HepG2 (cell line): ENCODE measurements at regions not wholly inside any gene's neighbourhood (a gene's known extent, or its start where the extent isn't known, plus 50 kb on each side); places are given as distances from the start of the nearest gene placed in this dataset.

Source experiments
- ATAC-seq: fragments of 200-7000 bp; cut with Tn5 transposase; 3 replicates; pipeline ENCODE4 v1.9.1; 2020; ENCODE audit warnings: mild to moderate bottlenecking, moderate library complexity
- BruUV-seq: library from RNA; stranded (reverse); fragments of 400-500 nt; replicated peaks from 2 replicates; lab custom pipeline; 2021; lab: Mats Ljungman, UMichigan
- CTCF ChIA-PET: fragments of 300-600 bp; formaldehyde crosslinking; extraction: SDS; loops from one replicate; lab custom pipeline; 2021; ENCODE audit warnings: low total read pairs, inconsistent platforms, low intra/inter-chr PET ratio; lab: Yijun Ruan, JAX
- POLR2A ChIA-PET: fragments of 350-600 bp; sonication (Branson Sonifier 250); formaldehyde crosslinking; loops from one replicate; lab custom pipeline; 2020; ENCODE audit warnings: antibody characterized with exemption, inconsistent platforms; lab: Yijun Ruan, JAX
- DNase-seq: peaks from one replicate; pipeline ENCODE4 v3.0.0-alpha.2; 2015; ENCODE audit warnings: low spot score
- FAIRE-seq: peaks from 3 replicates; lab custom pipeline; 2011; peaks lifted over from hg19 to GRCh38; lab: Jason Lieb, UNC
- H2AFZ ChIP-seq: one replicate; pipeline ENCODE4 v1.6.1; 2011; ENCODE audit warnings: low read length, inconsistent platforms
- H3K27ac ChIP-seq: fragments of 300-600 bp; 3 replicates; pipeline ENCODE4 v1.8.0; 2011; ENCODE audit warnings: mixed run types, mild to moderate bottlenecking, mixed read lengths, low read length, inconsistent platforms; ENCODE audit not compliant: insufficient read depth; ENCODE audit errors: extremely low read length
- H3K27me3 ChIP-seq, 2 experiments: fragments of 200-600 bp in 1 of 2; 2 replicates in 1 of 2; 3 replicates in 1 of 2; pipeline versions ENCODE4 v1.6.0 to v1.8.0; 2011; ENCODE audit warnings: low read length in 2 of 2, mild to moderate bottlenecking in 2 of 2, moderate library complexity in 2 of 2, inconsistent platforms in 1 of 2; ENCODE audit not compliant: insufficient read depth in 2 of 2, control insufficient read depth in 1 of 2
- H3K36me3 ChIP-seq, 2 experiments: fragments of 200-600 bp in 1 of 2; replicated peaks in 1 of 2; 2 replicates in 1 of 2; 3 replicates in 1 of 2; pipeline versions ENCODE4 v1.5.1 to v1.8.0; 2011; ENCODE audit warnings: low read length in 2 of 2, inconsistent platforms in 1 of 2; ENCODE audit not compliant: insufficient read depth in 2 of 2, control insufficient read depth in 1 of 2
- H3K4me1 ChIP-seq: 2 replicates; pipeline ENCODE4 v1.5.1; 2012; ENCODE audit warnings: low read length, inconsistent platforms; ENCODE audit not compliant: insufficient read depth
- H3K4me2 ChIP-seq: 2 replicates; pipeline ENCODE4 v1.6.0; 2011; ENCODE audit warnings: low read depth, low read length, inconsistent platforms
- H3K4me3 ChIP-seq, 3 experiments: fragments of 200-600 bp in 1 of 3; sonication (generic), shearing (Covaris generic) in 1 of 3; replicated peaks in 1 of 3; 2 replicates each; pipeline ENCODE4 v1.5.1; 2011 to 2016; ENCODE audit warnings: low read length in 3 of 3, inconsistent platforms in 2 of 3, low read depth in 2 of 3, mild to moderate bottlenecking in 2 of 3, control low read depth in 1 of 3, mixed read lengths in 1 of 3; ENCODE audit not compliant: insufficient read depth in 1 of 3
- H3K79me2 ChIP-seq: one replicate; pipeline ENCODE4 v1.6.1; 2011; ENCODE audit warnings: low read length, inconsistent platforms; ENCODE audit not compliant: insufficient read depth
- H3K9ac ChIP-seq: 2 replicates; pipeline ENCODE4 v1.6.0; 2011; ENCODE audit warnings: mild to moderate bottlenecking, low read depth, low read length, inconsistent platforms; ENCODE audit not compliant: insufficient read depth
- H3K9me3 ChIP-seq: 2 replicates; pipeline ENCODE4 v1.5.1; 2012; ENCODE audit warnings: mild to moderate bottlenecking, low read length
- H4K20me1 ChIP-seq: 2 replicates; pipeline ENCODE4 v1.6.0; 2011; ENCODE audit warnings: inconsistent platforms, mild to moderate bottlenecking, low read length, moderate library complexity; ENCODE audit not compliant: insufficient read depth
- HCFC1 ChIP-seq: fragments of 150-350 bp; IDR thresholded peaks from 2 replicates; pipeline ENCODE4 v1.6.1; 2014; ENCODE audit warnings: low read depth, low read length
- MAFF ChIP-seq: IDR thresholded peaks from 2 replicates; pipeline ENCODE4 v1.6.1; 2011; ENCODE audit warnings: low read depth, low read length, improper control_type of control experiment
- MAFK ChIP-seq, 2 experiments: IDR thresholded peaks in 1 of 2; conservative IDR thresholded peaks in 1 of 2; 2 replicates each; pipeline ENCODE4 v1.6.1; 2011; ENCODE audit warnings: improper control_type of control experiment in 2 of 2, low read length in 2 of 2
- NFYB ChIP-seq: sonication (generic); formaldehyde crosslinking; IDR thresholded peaks from 2 replicates; pipeline ENCODE4 v1.4.0; 2020; ENCODE audit warnings: missing genetic modification reagents
- PRPF4 ChIP-seq: fragments of 200-400 bp; formaldehyde crosslinking; IDR thresholded peaks from 2 replicates; pipeline ENCODE4 v1.6.1; 2016; ENCODE audit warnings: low read length, low read depth; ENCODE audit not compliant: poor library complexity, severe bottlenecking
- UBTF ChIP-seq: sonication (generic); formaldehyde crosslinking; IDR thresholded peaks from 2 replicates; pipeline ENCODE4 v1.4.0; 2020; ENCODE audit warnings: mild to moderate bottlenecking, missing genetic modification reagents
- ZBTB3 ChIP-seq: sonication (generic); formaldehyde crosslinking; IDR thresholded peaks from 2 replicates; pipeline ENCODE4 v1.4.0; 2020; ENCODE audit warnings: low read depth, mild to moderate bottlenecking, moderate library complexity, missing genetic modification reagents, borderline replicate concordance
- ZBTB7B ChIP-seq: sonication (generic); formaldehyde crosslinking; IDR thresholded peaks from 2 replicates; pipeline ENCODE4 v1.4.0; 2020; ENCODE audit warnings: missing genetic modification reagents
- ZMYM3 ChIP-seq: sonication (generic); formaldehyde crosslinking; IDR thresholded peaks from 2 replicates; pipeline ENCODE4 v1.5.1; 2020; ENCODE audit warnings: mild to moderate bottlenecking, missing genetic modification reagents
- ZNF121 ChIP-seq: sonication (generic); formaldehyde crosslinking; IDR thresholded peaks from 2 replicates; pipeline ENCODE4 v1.5.0; 2020; ENCODE audit warnings: mild to moderate bottlenecking, missing genetic modification reagents
- ZNF496 ChIP-seq: sonication (generic); formaldehyde crosslinking; IDR thresholded peaks from 2 replicates; pipeline ENCODE4 v1.8.1; 2023; ENCODE audit warnings: mild to moderate bottlenecking, moderate library complexity, missing genetic modification reagents; ENCODE audit not compliant: insufficient replicate concordance
- ZNF672 ChIP-seq: sonication (generic); formaldehyde crosslinking; IDR thresholded peaks from 2 replicates; pipeline ENCODE4 v1.8.1; 2022; ENCODE audit warnings: missing genetic modification reagents
- ZSCAN29 ChIP-seq: sonication (generic); formaldehyde crosslinking; conservative IDR thresholded peaks from 2 replicates; pipeline ENCODE4 v1.4.0; 2020; ENCODE audit warnings: mild to moderate bottlenecking, missing genetic modification reagents
- WGBS: methylation state at CpG from one replicate; pipeline ENCODE4 v1.1.6; 2017; ENCODE audit warnings: low lambda C conversion rate; 5-methylcytosine and 5-hydroxymethylcytosine counted together
- in situ Hi-C: cut with HindIII; loops from 2 replicates; pipeline ENCODE4 v1.10.0; 2017; ENCODE audit warnings: low pct_unique_long_range_greater_than_20kb; ENCODE audit not compliant: extremely low pct_ligation_motif_present
- intact Hi-C: fragments of 100-400 bp; cut with micrococcal nuclease; formaldehyde crosslinking; loops from one replicate; pipeline ENCODE4 v1.10.0; 2022; ENCODE audit not compliant: unreplicated experiment
- TF ChIP-seq, protein P1 (sequence below): sonication (generic); formaldehyde crosslinking; IDR thresholded peaks from 2 replicates; pipeline ENCODE4 v1.5.0; 2020; ENCODE audit warnings: missing genetic modification reagents
- TF ChIP-seq, protein P2 (sequence below): sonication (generic); formaldehyde crosslinking; IDR thresholded peaks from 2 replicates; pipeline ENCODE4 v1.4.0; 2020; ENCODE audit warnings: missing genetic modification reagents

- H3K4me1 ChIP-seq = no peaks in the 10 kb centered on the region
- H3K36me3 ChIP-seq = no peaks in the 10 kb centered on the region
- intact Hi-C loops (no loop called here), in situ Hi-C loops (no loop called here)
- no peaks in the 10 kb centered on the region for H3K9me3 ChIP-seq
- CTCF ChIA-PET = no interaction called here
- WGBS = 31% methylated on average over 5 of the region's 5 CpGs
- DNase-seq (no peak), FAIRE-seq (no peak), ATAC-seq (no peak)
- no peak overlapping the region for H2AFZ ChIP-seq
- H4K20me1 ChIP-seq = no peaks in the 10 kb centered on the region
- H3K27me3 ChIP-seq = no peaks in the 10 kb centered on the region
- H3K79me2 ChIP-seq = no peaks in the 10 kb centered on the region
- BruUV-seq = no TSS peak
- no peak overlapping the region for H3K9ac ChIP-seq
- POLR2A ChIA-PET = no interaction called here
- TF ChIP-seq UBTF (CRISPR knock-in tag) (no peak), MAFK (conservative IDR thresholded peaks at IDR 0.05 in 1 of 2, IDR thresholded peaks at IDR 0.05 in 1 of 2; ENCODE audit: low read length in 2 of 2) (peak; percentile 79 to 82), MAFF (peak; percentile 78), ZBTB7B (CRISPR knock-in tag) (no peak)
- H3K27ac ChIP-seq = no peak overlapping the region
- H3K4me2 ChIP-seq = no peak overlapping the region
- no peak overlapping the region for H3K4me3 ChIP-seq
These were observed 383.3 kb upstream of the ATP11B start for GRCh38 chr3:182410051-182410450.

DNA sequence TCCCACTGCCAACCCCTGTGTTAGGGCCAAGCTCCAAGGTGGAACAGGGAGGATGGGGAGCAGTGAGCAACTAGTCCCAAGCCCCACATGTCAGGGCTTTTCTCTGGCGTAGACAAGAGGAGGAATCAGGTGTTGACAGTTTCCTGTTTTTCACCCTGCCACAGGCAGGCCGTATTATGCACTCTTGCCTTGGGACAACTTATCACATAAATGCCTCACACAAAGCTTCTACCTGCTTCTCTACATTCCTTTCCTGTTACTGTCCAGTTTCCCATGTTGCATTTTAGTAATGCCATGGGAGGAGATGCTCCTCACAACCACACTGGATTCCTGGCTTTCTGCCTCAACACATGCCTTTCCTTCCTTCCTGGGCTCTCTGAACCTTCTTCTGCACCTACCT, 381.2 kb upstream of the ATP11B start:
- WGBS = 14% methylated on average over 2 of the region's 2 CpGs
- Histone ChIP-seq H3K4me1 (no peaks in the 10 kb centered on the region), H2AFZ (no peak overlapping the region), H3K4me2 (no peak overlapping the region), H3K9me3 (no peaks in the 10 kb centered on the region), H3K36me3 (no peaks in the 10 kb centered on the region), H4K20me1 (no peaks in the 10 kb centered on the region), H3K4me3 (no peak overlapping the region), H3K9ac (no peak overlapping the region), H3K79me2 (no peaks in the 10 kb centered on the region), H3K27me3 (no peaks in the 10 kb centered on the region), H3K27ac (no peak overlapping the region)
- TF ChIP-seq ZNF496 (CRISPR knock-in tag) (no peak), ZSCAN29 (CRISPR knock-in tag) (no peak), ZBTB3 (CRISPR knock-in tag) (no peak), ZNF121 (CRISPR knock-in tag) (no peak), ZMYM3 (no peak), NFYB (CRISPR knock-in tag) (no peak), HCFC1 (no peak), PRPF4 (no peak), ZNF672 (CRISPR knock-in tag) (no peak)
- TF ChIP-seq, protein P1, sequence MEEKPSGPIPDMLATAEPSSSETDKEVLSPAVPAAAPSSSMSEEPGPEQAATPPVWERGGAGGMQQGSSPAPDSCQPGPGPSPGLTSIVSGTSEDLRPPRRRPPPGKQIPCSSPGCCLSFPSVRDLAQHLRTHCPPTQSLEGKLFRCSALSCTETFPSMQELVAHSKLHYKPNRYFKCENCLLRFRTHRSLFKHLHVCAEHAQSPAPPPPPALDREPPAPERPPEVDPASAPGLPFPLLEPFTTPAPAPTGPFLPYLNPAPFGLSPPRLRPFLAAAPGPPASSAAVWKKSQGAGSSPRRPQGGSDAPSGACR (CRISPR knock-in tag) = no peak
- TF ChIP-seq, protein P2, sequence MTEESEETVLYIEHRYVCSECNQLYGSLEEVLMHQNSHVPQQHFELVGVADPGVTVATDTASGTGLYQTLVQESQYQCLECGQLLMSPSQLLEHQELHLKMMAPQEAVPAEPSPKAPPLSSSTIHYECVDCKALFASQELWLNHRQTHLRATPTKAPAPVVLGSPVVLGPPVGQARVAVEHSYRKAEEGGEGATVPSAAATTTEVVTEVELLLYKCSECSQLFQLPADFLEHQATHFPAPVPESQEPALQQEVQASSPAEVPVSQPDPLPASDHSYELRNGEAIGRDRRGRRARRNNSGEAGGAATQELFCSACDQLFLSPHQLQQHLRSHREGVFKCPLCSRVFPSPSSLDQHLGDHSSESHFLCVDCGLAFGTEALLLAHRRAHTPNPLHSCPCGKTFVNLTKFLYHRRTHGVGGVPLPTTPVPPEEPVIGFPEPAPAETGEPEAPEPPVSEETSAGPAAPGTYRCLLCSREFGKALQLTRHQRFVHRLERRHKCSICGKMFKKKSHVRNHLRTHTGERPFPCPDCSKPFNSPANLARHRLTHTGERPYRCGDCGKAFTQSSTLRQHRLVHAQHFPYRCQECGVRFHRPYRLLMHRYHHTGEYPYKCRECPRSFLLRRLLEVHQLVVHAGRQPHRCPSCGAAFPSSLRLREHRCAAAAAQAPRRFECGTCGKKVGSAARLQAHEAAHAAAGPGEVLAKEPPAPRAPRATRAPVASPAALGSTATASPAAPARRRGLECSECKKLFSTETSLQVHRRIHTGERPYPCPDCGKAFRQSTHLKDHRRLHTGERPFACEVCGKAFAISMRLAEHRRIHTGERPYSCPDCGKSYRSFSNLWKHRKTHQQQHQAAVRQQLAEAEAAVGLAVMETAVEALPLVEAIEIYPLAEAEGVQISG (CRISPR knock-in tag) = no peak
- in situ Hi-C loops (no loop called here), intact Hi-C loops (no loop called here)
- ChIA-PET CTCF (no interaction called here), POLR2A (no interaction called here)
- FAIRE-seq (no peak), ATAC-seq (no peak), DNase-seq (no peak)
- BruUV-seq = no TSS peak
